ENCODE measurements at regions not wholly inside any gene's neighbourhood (a gene's known extent, or its start where the extent isn't known, plus 50 kb on each side); places are given as distances from the start of the nearest gene placed in this dataset.

- no peak for ATAC-seq
Measured at GRCh38 chr13:34335014-34336007, 517.4 kb downstream of the RFC3 start.

GRCh38 chr13:34338102-34338501 lies 520.2 kb downstream of the RFC3 start:
- no peak for ATAC-seq

GRCh38 chr13:34340534-34340933 lies 522.6 kb downstream of the RFC3 start:
- peak; percentile 94 for ATAC-seq

GRCh38 chr13:34343413-34343940 lies 525.5 kb downstream of the RFC3 start:
- no peak for ATAC-seq

GRCh38 chr13:34344816-34345215 lies 526.9 kb downstream of the RFC3 start:
- no peak for ATAC-seq

GRCh38 chr13:34345258-34345965 lies 527.5 kb downstream of the RFC3 start:
- ATAC-seq: no peak

DNA sequence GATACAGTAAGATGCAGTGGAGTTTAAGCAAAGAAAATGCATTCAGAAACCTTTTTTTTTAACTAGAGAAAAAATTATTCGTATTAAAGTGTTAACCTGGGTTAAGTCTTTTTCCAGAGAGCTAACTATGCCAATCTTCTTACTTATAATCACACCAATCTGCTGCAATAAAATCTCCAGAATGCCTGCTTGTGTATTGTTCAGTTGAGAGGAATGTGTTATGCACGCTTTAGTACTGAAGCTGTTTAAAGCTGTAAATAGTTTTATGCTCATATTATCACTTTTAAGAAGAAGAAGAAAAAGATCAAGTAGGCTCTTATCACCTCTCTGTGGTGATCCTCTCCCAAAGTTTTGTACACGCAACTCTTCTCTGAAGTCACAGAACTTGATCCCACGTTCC lies 528.7 kb downstream of the RFC3 start:
- ATAC-seq: no peak

- peak; percentile 55 for ATAC-seq
Measured at GRCh38 chr13:34347784-34348573, 530.0 kb downstream of the RFC3 start.

GRCh38 chr13:34349091-34349722 lies 531.3 kb downstream of the RFC3 start:
- no peak for ATAC-seq

- ATAC-seq: no peak
Measured at GRCh38 chr13:34350671-34351070, 532.7 kb downstream of the RFC3 start.

DNA sequence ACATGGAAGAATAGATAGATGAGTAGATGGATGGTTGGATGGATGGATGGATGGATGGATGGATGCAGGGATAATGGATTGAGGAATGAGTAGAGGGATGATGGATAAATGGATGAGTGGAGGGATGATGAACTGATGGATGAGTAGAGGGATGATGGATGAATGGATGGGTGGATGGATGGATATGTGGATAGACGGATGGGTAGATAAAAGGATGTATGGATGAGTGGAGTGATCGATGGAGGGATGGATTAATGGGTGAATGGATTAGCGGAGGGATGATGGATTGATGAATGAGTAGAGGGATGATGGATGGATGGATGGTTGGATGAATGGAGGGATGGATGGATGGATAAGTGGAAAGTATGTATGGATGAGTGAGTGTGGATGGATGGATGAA lies 533.2 kb downstream of the RFC3 start:
- ATAC-seq: no peak

DNA sequence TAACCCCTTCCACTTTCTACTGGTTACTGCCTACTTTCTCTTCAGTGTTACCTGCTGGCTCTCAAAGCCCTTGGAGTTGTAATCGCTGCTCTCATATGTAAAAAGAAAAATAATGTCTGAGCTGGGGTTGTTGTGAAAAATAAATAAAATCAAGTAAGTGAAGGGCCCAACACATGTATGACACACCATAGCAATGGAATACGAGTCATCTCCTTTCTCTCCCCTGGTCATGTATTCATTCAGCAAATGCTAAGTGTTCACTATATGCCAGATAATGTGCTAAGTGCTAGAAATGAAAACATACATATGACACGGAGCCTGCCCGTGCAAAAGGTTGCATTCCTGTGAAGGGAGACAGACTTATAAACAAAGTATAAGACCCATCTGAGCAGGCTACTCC lies 535.0 kb downstream of the RFC3 start:
- ATAC-seq: no peak

DNA sequence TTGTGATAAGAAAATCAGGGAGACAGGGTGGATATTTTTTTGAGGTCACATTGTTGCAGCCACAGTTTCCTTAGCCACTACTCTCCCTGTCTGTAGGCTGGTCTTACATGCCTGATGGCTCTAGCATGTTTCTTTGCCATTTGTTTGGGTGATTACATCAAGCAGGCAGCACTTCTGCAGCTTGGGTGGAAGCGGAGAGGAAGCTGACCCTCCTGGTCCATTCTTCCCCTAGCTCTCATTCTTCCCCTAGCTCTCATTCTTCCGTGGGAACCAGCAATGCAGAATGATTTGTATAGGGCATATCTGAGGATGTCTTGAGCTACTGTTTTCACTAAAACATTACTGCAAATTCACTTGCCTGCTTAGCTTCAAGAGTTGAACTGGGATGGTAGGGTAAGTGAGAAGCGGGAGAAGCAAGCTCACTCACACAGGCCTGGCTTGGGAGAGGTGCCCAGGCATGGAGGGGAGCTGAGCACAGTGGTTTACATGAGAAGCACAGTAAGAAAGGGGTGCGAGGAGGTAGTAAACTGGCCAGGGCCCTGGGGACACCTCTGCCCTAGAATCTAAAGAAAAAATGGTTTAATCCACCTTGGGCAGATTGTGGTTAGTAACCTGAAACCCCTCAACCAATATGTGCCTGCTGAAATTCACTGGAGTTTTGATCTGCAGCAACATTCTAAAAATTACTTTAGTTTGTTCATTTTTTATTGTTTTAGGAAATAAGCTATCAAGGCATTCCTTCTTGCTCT lies 538.9 kb downstream of the RFC3 start:
- ATAC-seq: no peak

DNA sequence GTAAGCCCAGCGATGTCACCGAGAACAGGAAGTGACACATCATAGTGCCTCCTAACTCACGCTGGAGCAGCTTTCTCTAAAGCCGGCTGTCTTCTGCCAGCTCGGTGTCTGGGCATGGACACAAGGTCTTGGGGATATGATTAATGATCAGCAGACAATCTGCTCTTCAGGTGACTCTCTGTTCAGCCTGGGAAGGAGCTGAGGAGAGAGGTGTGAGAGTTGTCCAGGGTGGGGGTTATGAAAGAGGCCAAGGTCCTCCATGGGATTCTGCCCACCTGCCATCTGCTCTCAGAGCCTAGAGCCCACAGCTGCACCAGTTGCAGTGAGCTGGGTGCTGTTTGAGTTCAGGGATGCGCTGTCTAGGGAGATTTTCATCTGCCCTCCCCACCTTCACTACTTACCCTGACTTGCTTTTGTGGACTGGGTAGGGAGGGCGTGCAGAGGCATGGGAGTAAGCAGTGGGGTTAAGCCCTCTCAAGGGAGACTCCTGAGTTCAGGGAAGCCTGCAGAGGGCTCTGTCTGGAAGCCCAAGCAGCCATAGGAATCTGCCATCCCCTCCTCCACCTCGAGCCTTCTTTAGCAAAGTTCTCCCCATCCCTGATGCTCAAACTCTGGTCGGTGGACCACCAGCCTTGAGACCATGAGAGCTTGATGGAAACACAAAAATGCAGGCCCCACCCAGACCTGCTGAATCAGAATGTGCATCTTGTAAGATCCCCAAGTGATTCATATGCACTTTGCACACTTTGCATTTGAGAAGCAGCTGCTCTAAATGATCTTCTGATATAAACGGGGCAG lies 539.7 kb downstream of the RFC3 start:
- ATAC-seq: peak; percentile 25

- no peak for ATAC-seq
Measured at GRCh38 chr13:34358811-34359513, 541.0 kb downstream of the RFC3 start.

DNA sequence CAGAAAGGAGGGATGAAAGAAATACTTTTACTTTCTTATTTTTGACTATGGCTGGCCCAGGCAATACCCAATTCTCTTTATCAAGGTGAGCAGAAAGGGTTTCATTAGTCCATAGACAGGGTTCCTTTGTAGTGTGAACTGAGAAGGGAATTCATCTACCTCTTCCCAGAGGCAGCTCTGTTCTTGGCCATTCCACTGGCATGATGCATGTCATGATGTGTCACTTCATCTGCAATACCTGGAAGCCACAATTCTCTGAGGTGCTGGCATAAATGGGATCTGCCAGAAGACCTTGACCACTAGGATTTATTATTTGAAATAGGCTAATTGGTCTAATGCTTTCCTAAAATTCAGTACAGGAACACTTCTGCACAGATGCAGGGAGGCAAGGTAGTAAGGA lies 542.8 kb downstream of the RFC3 start:
- no peak for ATAC-seq

- no peak for ATAC-seq
Measured at GRCh38 chr13:34361560-34361959, 543.6 kb downstream of the RFC3 start.

DNA sequence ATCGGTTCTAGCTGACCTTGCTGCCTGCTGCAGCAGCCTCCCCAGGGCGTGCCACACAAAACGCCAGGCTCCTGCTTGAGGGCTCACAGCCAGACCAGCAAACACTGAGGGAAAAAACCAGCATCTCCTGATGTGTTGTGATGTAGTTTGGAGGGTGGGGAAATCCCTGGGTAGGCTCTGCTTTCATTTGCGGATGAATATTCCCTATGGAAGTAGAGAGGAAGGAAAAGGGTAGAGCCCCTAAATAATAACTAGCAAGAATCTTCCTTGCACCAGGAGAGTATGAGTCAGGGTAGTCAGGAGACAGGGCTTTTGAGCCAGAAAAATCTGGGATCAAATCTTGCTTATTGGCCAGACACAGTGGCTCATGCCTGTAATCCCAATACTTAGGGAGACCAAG lies 545.3 kb downstream of the RFC3 start:
- ATAC-seq: no peak

DNA sequence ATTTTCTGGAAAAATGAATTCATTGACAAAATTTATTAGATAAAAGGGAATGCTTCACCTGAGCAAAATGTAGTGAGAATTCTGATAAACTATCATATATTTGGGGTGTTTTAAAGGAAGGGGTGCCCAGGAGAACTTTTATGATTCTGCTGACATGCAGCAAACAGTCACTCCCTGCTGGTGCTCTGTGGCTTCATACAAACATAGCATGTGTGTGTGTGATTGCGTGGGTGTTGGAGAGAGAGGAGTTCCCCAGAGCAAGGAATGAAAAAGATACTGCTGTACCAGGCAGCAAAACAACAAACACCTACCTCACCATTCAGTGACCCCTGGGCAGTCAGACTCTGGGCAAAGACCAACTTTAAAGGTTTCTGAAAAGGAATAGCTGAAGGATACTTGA lies 546.7 kb downstream of the RFC3 start:
- no peak for ATAC-seq

- no peak for ATAC-seq
Measured at GRCh38 chr13:34369931-34370330, 552.0 kb downstream of the RFC3 start.
